MCF 10A (cell line): ENCODE measurements at regions not wholly inside any gene's neighbourhood (a gene's known extent, or its start where the extent isn't known, plus 50 kb on each side); places are given as distances from the start of the nearest gene placed in this dataset.
"Not testable (repeated sequence)": the region's sequence is repeated elsewhere in the genome, so short reads cannot be mapped to it uniquely, and the experiment has no call there.

Experiments used
- BruUV-seq: library from RNA; stranded (reverse); fragments of 400-500 nt; replicated peaks from 2 replicates; lab custom pipeline; 2021; lab: Mats Ljungman, UMichigan
- CTCF ChIA-PET: fragments of 300-600 bp; sonication (Branson Sonifier 250); formaldehyde crosslinking; extraction: SDS; loops from one replicate; lab custom pipeline; 2021; ENCODE audit warnings: antibody characterized with exemption, inconsistent platforms; lab: Yijun Ruan, JAX
- POLR2A ChIA-PET: fragments of 300-600, 350-650 bp; sonication (Branson Sonifier 250); formaldehyde crosslinking; extraction: SDS; loops from one replicate; lab custom pipeline; 2020; ENCODE audit warnings: antibody characterized with exemption, inconsistent platforms; lab: Yijun Ruan, JAX
- DNase-seq: peaks from one replicate; pipeline ENCODE4 v3.0.0-alpha.2; 2018; ENCODE audit not compliant: unreplicated experiment
- H3K27ac Mint-ChIP-seq: one replicate; pipeline ENCODE4 v1.8.0; 2022; ENCODE audit warnings: mild to moderate bottlenecking, low read depth, mixed read lengths; ENCODE audit not compliant: unreplicated experiment
- H3K27me3 Mint-ChIP-seq: one replicate; pipeline ENCODE4 v1.8.0; 2022; ENCODE audit warnings: mixed read lengths; ENCODE audit not compliant: insufficient read depth, unreplicated experiment
- H3K36me3 Mint-ChIP-seq: one replicate; pipeline ENCODE4 v1.8.0; 2022; ENCODE audit warnings: mild to moderate bottlenecking, moderate library complexity, mixed read lengths; ENCODE audit not compliant: insufficient read depth, unreplicated experiment
- H3K4me1 Mint-ChIP-seq: one replicate; pipeline ENCODE4 v1.8.0; 2022; ENCODE audit warnings: mixed read lengths; ENCODE audit not compliant: insufficient read depth, unreplicated experiment
- H3K4me3 Mint-ChIP-seq: one replicate; pipeline ENCODE4 v1.8.0; 2022; ENCODE audit warnings: mild to moderate bottlenecking, moderate library complexity, mixed read lengths; ENCODE audit not compliant: unreplicated experiment
- H3K9me3 Mint-ChIP-seq: one replicate; pipeline ENCODE4 v1.8.0; 2022; ENCODE audit warnings: mixed read lengths; ENCODE audit not compliant: unreplicated experiment
- intact Hi-C: fragments of 100-400 bp; cut with micrococcal nuclease; formaldehyde crosslinking; loops from 2 replicates; pipeline ENCODE4 v1.14.1; 2022

DNA sequence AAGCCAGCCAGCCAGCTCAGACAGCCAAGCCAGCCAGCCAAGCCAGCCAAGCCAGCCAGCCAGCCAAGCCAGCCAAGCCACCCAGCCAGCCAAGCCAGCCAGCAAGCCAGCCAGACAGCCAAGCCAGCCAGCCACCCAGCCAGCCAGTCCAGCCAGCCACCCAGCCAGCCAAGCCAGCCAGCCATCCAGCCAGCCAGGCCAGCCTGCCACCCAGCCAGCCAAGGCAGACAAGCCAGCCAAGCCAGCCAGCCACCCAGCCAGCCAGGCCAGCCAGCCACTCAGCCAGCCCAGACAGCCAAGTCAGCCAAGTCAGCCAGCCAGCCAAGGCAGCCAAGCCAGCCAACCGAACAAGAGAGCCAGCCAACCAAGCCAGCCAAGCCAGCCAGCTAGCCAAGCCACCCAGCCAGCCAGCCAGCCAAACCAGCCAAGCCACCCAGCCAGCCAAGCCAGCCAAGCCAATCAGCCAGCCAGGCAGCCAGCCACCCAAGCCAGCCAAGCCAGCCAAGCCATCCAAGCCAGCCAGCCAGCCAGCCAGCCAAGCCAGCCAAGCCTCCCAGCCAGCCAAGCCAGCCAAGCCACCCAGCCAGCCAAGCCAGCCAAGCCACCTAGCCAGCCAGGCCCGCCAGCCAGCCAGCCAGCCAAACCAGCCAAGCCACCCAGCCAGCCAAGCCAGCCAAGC lies 319.3 kb upstream of the PLGLB2 start:
- CTCF ChIA-PET, POLR2A ChIA-PET, BruUV-seq, H3K4me1 Mint-ChIP-seq, intact Hi-C loops, H3K9me3 Mint-ChIP-seq, H3K4me3 Mint-ChIP-seq, H3K27ac Mint-ChIP-seq, H3K36me3 Mint-ChIP-seq, H3K27me3 Mint-ChIP-seq, DNase-seq: not testable (repeated sequence)

DNA sequence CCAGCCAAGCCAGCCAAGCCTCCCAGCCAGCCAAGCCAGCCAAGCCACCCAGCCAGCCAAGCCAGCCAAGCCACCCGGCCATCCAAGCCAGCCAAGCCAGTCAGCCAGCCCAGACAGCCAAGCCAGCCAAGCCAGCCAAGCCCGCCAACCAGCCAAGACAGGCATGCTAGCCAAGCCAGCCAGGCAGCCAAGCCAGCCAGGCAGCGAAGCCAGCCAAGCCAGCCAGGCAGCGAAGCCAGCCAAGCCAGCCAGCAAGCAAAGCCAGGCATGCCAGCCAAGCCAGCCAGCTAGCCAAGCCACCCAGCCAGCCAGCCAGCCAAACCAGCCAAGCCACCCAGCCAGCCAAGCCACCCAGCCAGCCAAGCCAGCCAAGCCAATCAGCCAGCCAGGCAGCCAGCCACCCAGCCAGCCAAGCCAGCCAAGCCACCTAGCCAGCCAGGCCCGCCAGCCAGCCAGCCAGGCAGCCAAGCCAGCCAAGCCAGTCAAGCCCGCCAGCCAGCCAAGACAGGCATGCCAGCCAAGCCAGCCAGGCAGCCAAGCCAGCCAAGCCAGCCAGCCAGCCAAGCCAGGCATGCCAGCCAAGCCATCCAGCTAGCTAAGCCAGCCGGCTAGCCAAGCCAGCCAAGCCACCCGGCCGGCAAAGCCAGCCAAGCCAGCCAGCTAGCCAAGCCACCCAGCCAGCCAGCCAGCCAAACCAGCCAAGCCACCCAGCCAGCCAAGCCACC lies 318.5 kb upstream of the PLGLB2 start:
- H3K9me3 Mint-ChIP-seq, BruUV-seq, H3K36me3 Mint-ChIP-seq, intact Hi-C loops, DNase-seq, CTCF ChIA-PET, H3K27me3 Mint-ChIP-seq, H3K4me1 Mint-ChIP-seq, POLR2A ChIA-PET, H3K4me3 Mint-ChIP-seq, H3K27ac Mint-ChIP-seq: not testable (repeated sequence)

DNA sequence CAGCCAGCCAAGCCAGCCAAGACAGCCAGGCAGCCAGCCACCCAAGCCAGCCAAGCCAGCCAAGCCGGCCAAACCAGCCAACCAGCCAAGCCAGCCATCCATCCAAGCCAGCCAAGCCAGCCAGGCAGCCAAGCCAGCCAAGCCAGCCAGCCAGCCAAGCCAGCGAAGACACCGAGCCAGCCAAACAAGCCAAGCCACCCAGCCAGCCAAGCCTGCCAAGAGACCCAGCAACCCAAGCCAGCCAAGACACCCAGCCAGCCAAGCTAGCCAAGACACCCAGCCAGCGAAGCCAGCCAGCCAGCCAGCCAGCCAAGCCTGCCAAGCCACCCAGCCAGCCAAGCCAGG lies 318.0 kb upstream of the PLGLB2 start:
- DNase-seq, H3K27me3 Mint-ChIP-seq, intact Hi-C loops, H3K9me3 Mint-ChIP-seq, H3K4me1 Mint-ChIP-seq, BruUV-seq, H3K36me3 Mint-ChIP-seq, CTCF ChIA-PET, H3K27ac Mint-ChIP-seq, H3K4me3 Mint-ChIP-seq, POLR2A ChIA-PET: not testable (repeated sequence)

DNA sequence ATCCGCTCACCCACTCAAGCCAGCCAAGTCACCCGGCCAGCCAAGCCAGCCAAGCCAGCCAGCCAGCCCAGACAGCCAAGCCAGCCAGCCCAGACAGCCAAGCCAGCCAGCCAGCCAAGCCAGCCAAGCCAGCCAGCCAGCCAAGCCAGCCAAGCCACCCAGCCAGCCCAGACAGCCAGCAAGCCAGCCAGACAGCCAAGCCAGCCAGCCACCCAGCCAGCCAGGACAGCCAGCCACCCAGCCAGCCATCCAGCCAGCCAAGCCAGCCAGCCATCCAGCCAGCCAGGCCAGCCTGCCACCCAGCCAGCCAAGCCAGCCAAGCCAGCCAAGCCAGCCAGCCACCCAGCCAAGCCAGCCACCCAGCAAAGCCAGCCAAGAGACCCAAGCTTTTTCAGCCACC lies 316.8 kb upstream of the PLGLB2 start:
- H3K9me3 Mint-ChIP-seq, DNase-seq, H3K27me3 Mint-ChIP-seq, H3K4me3 Mint-ChIP-seq, H3K36me3 Mint-ChIP-seq, intact Hi-C loops, POLR2A ChIA-PET, H3K27ac Mint-ChIP-seq, BruUV-seq, H3K4me1 Mint-ChIP-seq, CTCF ChIA-PET: not testable (repeated sequence)

DNA sequence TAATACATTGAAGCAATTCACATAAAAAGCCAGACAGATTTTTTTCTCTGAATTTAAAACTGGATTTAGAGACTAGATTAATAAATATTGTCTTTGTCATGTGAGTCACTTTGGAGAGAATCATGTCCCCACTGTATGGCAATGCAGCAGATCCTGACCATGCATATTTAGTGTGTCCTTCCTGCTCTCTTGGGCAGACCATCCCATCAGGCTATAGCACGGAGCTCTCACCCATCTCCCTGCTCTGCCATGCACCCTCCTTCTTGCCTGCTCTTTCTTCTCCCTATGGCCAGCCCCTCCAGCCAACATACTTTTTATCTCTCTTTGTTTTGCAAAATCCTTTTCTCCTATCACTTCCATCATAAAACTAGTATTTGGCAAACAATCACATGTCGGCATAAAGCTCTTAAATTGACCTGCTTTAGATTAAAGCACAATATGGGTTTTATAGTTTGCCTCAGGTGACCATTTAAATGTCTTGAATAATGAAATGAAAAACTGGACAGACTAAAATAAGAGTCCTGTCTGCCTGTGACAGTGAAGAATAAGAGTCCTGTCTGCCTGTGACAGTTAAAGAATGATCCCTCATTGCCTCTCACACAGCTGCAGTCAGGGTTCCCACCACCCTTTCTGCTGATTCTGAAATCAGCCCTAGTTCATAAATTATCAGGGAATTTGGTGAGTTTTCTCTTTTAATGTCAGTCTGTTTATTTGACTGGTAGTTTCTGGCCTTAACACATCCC lies 315.0 kb upstream of the PLGLB2 start:
- POLR2A ChIA-PET, H3K9me3 Mint-ChIP-seq, BruUV-seq, H3K4me1 Mint-ChIP-seq, H3K27ac Mint-ChIP-seq, H3K27me3 Mint-ChIP-seq, H3K36me3 Mint-ChIP-seq, CTCF ChIA-PET, H3K4me3 Mint-ChIP-seq, intact Hi-C loops, DNase-seq: not testable (repeated sequence)

DNA sequence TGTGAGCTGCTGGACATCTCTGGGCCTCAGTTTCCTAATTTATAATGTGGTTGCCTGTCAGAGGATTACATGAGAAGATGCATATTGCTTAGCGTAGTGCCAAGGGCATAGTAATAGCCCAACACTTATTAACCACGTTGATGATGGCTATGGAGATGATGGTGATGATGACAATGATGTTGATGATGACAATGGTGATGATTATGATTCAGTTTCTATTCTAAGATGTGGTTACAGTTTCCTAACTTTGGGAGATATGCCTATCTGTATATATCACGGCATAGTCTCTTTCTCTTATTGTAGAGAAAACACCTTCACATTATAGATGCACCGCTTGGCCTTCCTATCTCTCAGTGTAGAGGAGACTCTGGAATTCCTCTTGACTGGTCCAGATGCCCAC lies 311.9 kb upstream of the PLGLB2 start:
- intact Hi-C loops, H3K36me3 Mint-ChIP-seq, H3K9me3 Mint-ChIP-seq, H3K27ac Mint-ChIP-seq, POLR2A ChIA-PET, DNase-seq, H3K4me3 Mint-ChIP-seq, H3K27me3 Mint-ChIP-seq, H3K4me1 Mint-ChIP-seq, BruUV-seq, CTCF ChIA-PET: not testable (repeated sequence)

DNA sequence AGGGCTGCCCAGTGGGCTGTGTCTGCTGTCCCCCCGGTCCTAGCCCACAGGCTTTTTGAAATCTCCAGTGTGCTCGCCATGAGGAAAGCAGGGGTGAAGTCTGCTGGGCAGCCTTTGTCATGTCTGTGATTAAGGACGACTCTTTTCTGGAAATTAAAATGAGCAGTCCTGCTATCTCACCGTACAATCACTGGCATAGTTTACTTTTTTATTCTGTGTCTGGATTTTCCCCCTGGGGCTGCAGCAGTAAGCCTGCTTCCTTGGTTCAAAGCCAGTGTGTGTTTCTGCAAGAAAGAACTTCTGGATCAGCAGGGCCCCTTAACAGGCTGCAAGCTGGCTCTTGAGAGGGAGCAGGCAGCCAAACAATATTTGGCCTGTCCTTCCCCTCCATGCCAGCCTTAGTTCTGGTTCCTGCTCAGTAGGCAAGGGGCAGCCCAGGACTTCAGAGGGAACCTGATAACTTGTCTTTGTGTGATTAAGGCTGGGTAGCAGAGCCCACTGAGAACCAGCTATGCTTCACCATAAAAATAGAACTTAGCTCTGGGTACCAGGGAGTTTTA lies 310.1 kb upstream of the PLGLB2 start:
- BruUV-seq, H3K9me3 Mint-ChIP-seq, H3K27me3 Mint-ChIP-seq, CTCF ChIA-PET, H3K4me3 Mint-ChIP-seq, DNase-seq, H3K27ac Mint-ChIP-seq, H3K36me3 Mint-ChIP-seq, POLR2A ChIA-PET, intact Hi-C loops, H3K4me1 Mint-ChIP-seq: not testable (repeated sequence)

DNA sequence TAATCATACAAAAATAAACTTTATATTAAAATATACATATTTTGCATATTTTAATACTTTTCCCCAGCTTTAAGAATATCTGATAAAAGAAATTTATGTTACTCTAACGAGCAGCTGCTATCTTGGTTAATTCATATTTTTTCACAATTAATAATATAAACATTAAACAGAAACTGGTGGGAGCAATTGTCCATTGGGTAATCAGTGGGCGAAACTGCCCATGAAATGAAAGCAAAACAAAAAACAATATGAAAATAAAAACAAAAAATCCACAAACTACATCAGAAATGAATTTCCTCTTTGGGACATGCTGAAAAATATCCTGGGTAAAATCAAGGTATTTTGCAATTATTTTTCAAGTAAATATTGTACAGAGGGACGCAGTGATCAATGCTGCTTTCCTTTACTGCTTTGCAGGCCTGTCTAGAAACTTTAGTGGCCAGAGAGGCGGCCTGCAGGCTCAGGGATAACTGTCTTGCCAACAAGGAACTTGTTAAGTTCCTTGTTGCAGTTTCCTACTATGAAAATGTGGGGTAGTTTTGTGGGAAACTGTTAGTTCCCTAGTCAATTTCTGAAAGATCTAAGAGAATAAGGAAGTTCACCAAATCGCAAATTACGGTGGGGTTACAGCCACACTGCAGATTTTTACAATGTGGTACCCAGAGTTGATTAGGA lies 309.0 kb upstream of the PLGLB2 start:
- BruUV-seq, intact Hi-C loops: not testable (repeated sequence)

More for the DNA sequence above, 309.0 kb upstream of the PLGLB2 start:
- H3K4me3 Mint-ChIP-seq, H3K9me3 Mint-ChIP-seq, H3K27me3 Mint-ChIP-seq, H3K4me1 Mint-ChIP-seq, POLR2A ChIA-PET, DNase-seq, H3K36me3 Mint-ChIP-seq, CTCF ChIA-PET, H3K27ac Mint-ChIP-seq: not testable (repeated sequence)
